GM23338 (cell line): ENCODE measurements at regions not wholly inside any gene's neighbourhood (a gene's known extent, or its start where the extent isn't known, plus 50 kb on each side); places are given as distances from the start of the nearest gene placed in this dataset.

Experiments
- ATAC-seq: fragments of 200-7000 bp; cut with Tn5 transposase; 3 replicates; pipeline ENCODE4 v1.9.1; 2020
- DNase-seq: peaks from one replicate; pipeline ENCODE4 v3.0.0-alpha.2; 2015; ENCODE audit warnings: low spot score
- H2AFZ ChIP-seq: fragments of 200-600 bp; sonication (generic); 2 replicates; pipeline ENCODE4 v1.8.0; 2016; ENCODE audit warnings: antibody characterized with exemption, mild to moderate bottlenecking, moderate library complexity
- H3F3A ChIP-seq: fragments of 200-600 bp; sonication (generic); replicated peaks from 2 replicates; pipeline ENCODE4 v1.8.0; 2017; ENCODE audit warnings: antibody characterized with exemption, mixed run types, low read depth
- H3K27ac ChIP-seq: fragments of 200-600 bp; sonication (generic); 2 replicates; pipeline ENCODE4 v1.6.1; 2016; ENCODE audit warnings: low read depth
- H3K27me3 ChIP-seq: fragments of 200-600 bp; sonication (generic); 2 replicates; pipeline ENCODE4 v1.8.0; 2016; ENCODE audit warnings: mild to moderate bottlenecking, mixed run types, moderate library complexity; ENCODE audit not compliant: insufficient read depth
- H3K36me3 ChIP-seq: fragments of 200-600 bp; sonication (generic); 2 replicates; pipeline ENCODE4 v1.8.0; 2016; ENCODE audit warnings: mild to moderate bottlenecking; ENCODE audit not compliant: insufficient read depth
- H3K4me1 ChIP-seq: fragments of 200-600 bp; sonication (generic); 2 replicates; pipeline ENCODE4 v1.8.0; 2016; ENCODE audit warnings: mild to moderate bottlenecking, moderate library complexity; ENCODE audit not compliant: insufficient read depth
- H3K4me2 ChIP-seq: fragments of 200-600 bp; sonication (generic); 2 replicates; pipeline ENCODE4 v1.7.1; 2017; ENCODE audit warnings: mixed run types
- H3K4me3 ChIP-seq: fragments of 200-600 bp; sonication (generic); 2 replicates; pipeline ENCODE4 v1.6.1; 2016; ENCODE audit warnings: mixed run types
- H3K79me2 ChIP-seq: fragments of 200-600 bp; sonication (generic); replicated peaks from 2 replicates; pipeline ENCODE4 v1.8.0; 2017; ENCODE audit warnings: mild to moderate bottlenecking; ENCODE audit not compliant: insufficient read depth
- H3K9me2 ChIP-seq: fragments of 200-600 bp; sonication (generic); 2 replicates; pipeline ENCODE4 v1.8.0; 2017; ENCODE audit not compliant: insufficient read depth
- H4K20me1 ChIP-seq: fragments of 200-600 bp; sonication (generic); replicated peaks from 2 replicates; pipeline ENCODE4 v1.8.0; 2017; ENCODE audit warnings: mild to moderate bottlenecking; ENCODE audit not compliant: insufficient read depth
- H3K27ac Mint-ChIP-seq: 2 replicates; pipeline ENCODE4 v1.8.0; 2020; ENCODE audit warnings: inconsistent platforms, mild to moderate bottlenecking, moderate library complexity, mixed read lengths
- H3K27me3 Mint-ChIP-seq: 3 replicates; pipeline ENCODE4 v1.8.0; 2022; ENCODE audit warnings: low read depth, mild to moderate bottlenecking, moderate library complexity, mixed read lengths, inconsistent platforms; ENCODE audit not compliant: insufficient read depth, poor library complexity
- H3K36me3 Mint-ChIP-seq: 3 replicates; pipeline ENCODE4 v1.8.0; 2021; ENCODE audit warnings: low read depth, mild to moderate bottlenecking, inconsistent platforms, moderate library complexity, mixed read lengths
- H3K4me1 Mint-ChIP-seq: 3 replicates; pipeline ENCODE4 v1.8.0; 2020; ENCODE audit warnings: mild to moderate bottlenecking, inconsistent platforms, mixed read lengths
- H3K4me3 Mint-ChIP-seq: 3 replicates; pipeline ENCODE4 v1.8.0; 2021; ENCODE audit warnings: moderate library complexity, mild to moderate bottlenecking, inconsistent platforms, mixed read lengths
- H3K9me3 Mint-ChIP-seq: 3 replicates; pipeline ENCODE4 v1.8.0; 2020; ENCODE audit warnings: moderate library complexity, mild to moderate bottlenecking, inconsistent platforms, mixed read lengths
- CREB1 ChIP-seq: fragments of 250-450 bp; sonication (Bioruptor Pico); IDR thresholded peaks from 2 replicates; pipeline ENCODE4 v1.5.0; 2020; ENCODE audit warnings: low read depth, mild to moderate bottlenecking, moderate library complexity
- CTCF ChIP-seq, 2 experiments: fragments of 200-600 bp in 1 of 2; sonication (generic) in 1 of 2; conservative IDR thresholded peaks; 2 replicates each; pipeline versions ENCODE4 v1.5.1 to v1.6.1; 2016 to 2017; ENCODE audit warnings: antibody characterized with exemption in 2 of 2, low read depth in 2 of 2, mild to moderate bottlenecking in 2 of 2, moderate library complexity in 1 of 2
- EZH2 ChIP-seq: fragments of 200-600 bp; sonication (generic); IDR thresholded peaks from one replicate; pipeline ENCODE4 v1.8.0; 2017; ENCODE audit warnings: antibody characterized with exemption, mild to moderate bottlenecking, low read depth; ENCODE audit not compliant: unreplicated experiment
- EZH2phosphoT487 ChIP-seq: fragments of 200-600 bp; sonication (generic); IDR thresholded peaks from one replicate; pipeline ENCODE4 v1.8.1; 2018; ENCODE audit warnings: antibody characterized with exemption; ENCODE audit not compliant: unreplicated experiment
- JUNB ChIP-seq: IDR thresholded peaks from one replicate; pipeline ENCODE4 v1.6.1; 2016; ENCODE audit warnings: antibody characterized with exemption; ENCODE audit not compliant: unreplicated experiment
- NANOG ChIP-seq: IDR thresholded peaks from 2 replicates; pipeline ENCODE4 v1.6.1; 2016; ENCODE audit warnings: antibody characterized with exemption, borderline replicate concordance
- POLR2AphosphoS5 ChIP-seq: IDR thresholded peaks from 2 replicates; pipeline ENCODE4 v1.6.1; 2016; ENCODE audit warnings: antibody characterized with exemption, low read depth
- ZNF114 ChIP-seq: fragments of 250-450 bp; sonication (Bioruptor Pico); IDR thresholded peaks from 2 replicates; pipeline ENCODE4 v1.5.0; 2020; ENCODE audit warnings: mild to moderate bottlenecking, moderate library complexity
- ZNF331 ChIP-seq: fragments of 250-450 bp; sonication (Bioruptor Pico); IDR thresholded peaks from 2 replicates; pipeline ENCODE4 v1.5.0; 2020; ENCODE audit warnings: low read depth, mild to moderate bottlenecking, moderate library complexity
- ZNF462 ChIP-seq: fragments of 250-450 bp; sonication (Bioruptor Pico); IDR thresholded peaks from 2 replicates; pipeline ENCODE4 v1.5.0; 2020; ENCODE audit warnings: mild to moderate bottlenecking, moderate library complexity
- TF ChIP-seq, protein P1 (sequence below): IDR thresholded peaks from 2 replicates; pipeline ENCODE4 v1.6.1; 2016; ENCODE audit warnings: antibody characterized with exemption
- TF ChIP-seq, protein P2 (sequence below): IDR thresholded peaks from one replicate; pipeline ENCODE4 v1.6.1; 2018; ENCODE audit warnings: antibody characterized with exemption; ENCODE audit not compliant: unreplicated experiment

GRCh38 chrX:15953801-15954200, 99.2 kb upstream of the AP1S2 start:
- Histone ChIP-seq H3K9me2 (no peaks in the 10 kb centered on the region), H3F3A (no peaks in the 10 kb centered on the region), H4K20me1 (no peaks in the 10 kb centered on the region), H3K79me2 (no peaks in the 10 kb centered on the region), H2AFZ (no peak overlapping the region), H3K27me3 (no peaks in the 10 kb centered on the region), H3K4me1 (peaks cover 13% of the 10 kb centered on the region), H3K36me3 (no peaks in the 10 kb centered on the region), H3K4me3 (no peak overlapping the region), H3K27ac (no peak overlapping the region), H3K4me2 (no peak overlapping the region)
- H3K4me3 Mint-ChIP-seq = no peak overlapping the region
- 0 out of 3 replicates have a peak, but pooled peaks cover 3% of the 10 kb centered on the region for H3K36me3 Mint-ChIP-seq
- no peak for ATAC-seq
- H3K27me3 Mint-ChIP-seq = no peaks in the 10 kb centered on the region
- DNase-seq = no peak
- TF ChIP-seq ZNF331 (CRISPR knock-in tag) = no peak
- no peak for TF ChIP-seq ZNF114 (CRISPR knock-in tag)
- TF ChIP-seq, protein P1, sequence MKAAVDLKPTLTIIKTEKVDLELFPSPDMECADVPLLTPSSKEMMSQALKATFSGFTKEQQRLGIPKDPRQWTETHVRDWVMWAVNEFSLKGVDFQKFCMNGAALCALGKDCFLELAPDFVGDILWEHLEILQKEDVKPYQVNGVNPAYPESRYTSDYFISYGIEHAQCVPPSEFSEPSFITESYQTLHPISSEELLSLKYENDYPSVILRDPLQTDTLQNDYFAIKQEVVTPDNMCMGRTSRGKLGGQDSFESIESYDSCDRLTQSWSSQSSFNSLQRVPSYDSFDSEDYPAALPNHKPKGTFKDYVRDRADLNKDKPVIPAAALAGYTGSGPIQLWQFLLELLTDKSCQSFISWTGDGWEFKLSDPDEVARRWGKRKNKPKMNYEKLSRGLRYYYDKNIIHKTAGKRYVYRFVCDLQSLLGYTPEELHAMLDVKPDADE = no peak
- TF ChIP-seq EZH2phosphoT487 = no peak
- no peak for TF ChIP-seq CTCF (conservative IDR thresholded peaks at IDR 0.05; ENCODE audit: low read depth in 2 of 2)
- no peak for TF ChIP-seq JUNB
- no peak for TF ChIP-seq POLR2AphosphoS5
- TF ChIP-seq NANOG = no peak
- TF ChIP-seq CREB1 (CRISPR knock-in tag) = no peak
- TF ChIP-seq, protein P2, sequence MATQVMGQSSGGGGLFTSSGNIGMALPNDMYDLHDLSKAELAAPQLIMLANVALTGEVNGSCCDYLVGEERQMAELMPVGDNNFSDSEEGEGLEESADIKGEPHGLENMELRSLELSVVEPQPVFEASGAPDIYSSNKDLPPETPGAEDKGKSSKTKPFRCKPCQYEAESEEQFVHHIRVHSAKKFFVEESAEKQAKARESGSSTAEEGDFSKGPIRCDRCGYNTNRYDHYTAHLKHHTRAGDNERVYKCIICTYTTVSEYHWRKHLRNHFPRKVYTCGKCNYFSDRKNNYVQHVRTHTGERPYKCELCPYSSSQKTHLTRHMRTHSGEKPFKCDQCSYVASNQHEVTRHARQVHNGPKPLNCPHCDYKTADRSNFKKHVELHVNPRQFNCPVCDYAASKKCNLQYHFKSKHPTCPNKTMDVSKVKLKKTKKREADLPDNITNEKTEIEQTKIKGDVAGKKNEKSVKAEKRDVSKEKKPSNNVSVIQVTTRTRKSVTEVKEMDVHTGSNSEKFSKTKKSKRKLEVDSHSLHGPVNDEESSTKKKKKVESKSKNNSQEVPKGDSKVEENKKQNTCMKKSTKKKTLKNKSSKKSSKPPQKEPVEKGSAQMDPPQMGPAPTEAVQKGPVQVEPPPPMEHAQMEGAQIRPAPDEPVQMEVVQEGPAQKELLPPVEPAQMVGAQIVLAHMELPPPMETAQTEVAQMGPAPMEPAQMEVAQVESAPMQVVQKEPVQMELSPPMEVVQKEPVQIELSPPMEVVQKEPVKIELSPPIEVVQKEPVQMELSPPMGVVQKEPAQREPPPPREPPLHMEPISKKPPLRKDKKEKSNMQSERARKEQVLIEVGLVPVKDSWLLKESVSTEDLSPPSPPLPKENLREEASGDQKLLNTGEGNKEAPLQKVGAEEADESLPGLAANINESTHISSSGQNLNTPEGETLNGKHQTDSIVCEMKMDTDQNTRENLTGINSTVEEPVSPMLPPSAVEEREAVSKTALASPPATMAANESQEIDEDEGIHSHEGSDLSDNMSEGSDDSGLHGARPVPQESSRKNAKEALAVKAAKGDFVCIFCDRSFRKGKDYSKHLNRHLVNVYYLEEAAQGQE = no peak
- no peak for TF ChIP-seq EZH2
- no peak for TF ChIP-seq ZNF462
- no peaks in the 10 kb centered on the region; the same call in 2 of the 3 replicates for H3K9me3 Mint-ChIP-seq
- peaks cover 18% of the 10 kb centered on the region for H3K4me1 Mint-ChIP-seq
- H3K27ac Mint-ChIP-seq = no peak overlapping the region
